Esophagus muscularis mucosa (tissue), 3 donors: ENCODE measurements at regions not wholly inside any gene's neighbourhood (a gene's known extent, or its start where the extent isn't known, plus 50 kb on each side); places are given as distances from the start of the nearest gene placed in this dataset.

Experiments
- POLR2A ChIP-seq: fragments of 450-650 bp; IDR thresholded peaks from one replicate; pipeline ENCODE4 v1.6.1; 2017; ENCODE audit warnings: antibody characterized with exemption, moderate library complexity, mild to moderate bottlenecking, low read depth
- TF ChIP-seq, protein P1 (sequence below), 3 experiments: fragments of 200-600 bp in 2 of 3; fragments of 450-650 bp in 1 of 3; sonication (generic) in 2 of 3; IDR thresholded peaks; one replicate each; pipeline ENCODE4 v1.5.1; 2017 to 2019; ENCODE audit warnings: antibody characterized with exemption in 3 of 3, mild to moderate bottlenecking in 2 of 3, moderate library complexity in 1 of 3

DNA sequence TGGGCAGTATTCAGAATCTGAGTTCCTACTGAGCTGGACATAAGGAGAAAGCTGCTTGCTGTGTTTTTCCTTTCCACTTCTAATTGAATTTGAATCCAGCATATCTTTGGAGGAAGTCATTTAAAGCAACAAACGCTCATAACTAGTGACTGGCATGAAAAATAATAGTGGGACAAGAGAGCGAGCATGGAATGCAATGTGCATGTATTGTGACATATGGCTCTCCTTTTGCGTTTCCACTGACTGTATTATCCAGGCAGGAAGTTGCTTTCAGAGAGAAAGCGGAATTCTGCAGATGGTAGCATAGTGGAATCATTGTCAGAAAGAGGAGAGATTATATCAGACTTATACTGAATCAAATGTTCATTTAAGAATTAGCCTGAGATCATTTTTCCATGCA is 368.6 kb downstream of the REEP3 start:
- TF ChIP-seq POLR2A, result no peak
- TF ChIP-seq, protein P1, sequence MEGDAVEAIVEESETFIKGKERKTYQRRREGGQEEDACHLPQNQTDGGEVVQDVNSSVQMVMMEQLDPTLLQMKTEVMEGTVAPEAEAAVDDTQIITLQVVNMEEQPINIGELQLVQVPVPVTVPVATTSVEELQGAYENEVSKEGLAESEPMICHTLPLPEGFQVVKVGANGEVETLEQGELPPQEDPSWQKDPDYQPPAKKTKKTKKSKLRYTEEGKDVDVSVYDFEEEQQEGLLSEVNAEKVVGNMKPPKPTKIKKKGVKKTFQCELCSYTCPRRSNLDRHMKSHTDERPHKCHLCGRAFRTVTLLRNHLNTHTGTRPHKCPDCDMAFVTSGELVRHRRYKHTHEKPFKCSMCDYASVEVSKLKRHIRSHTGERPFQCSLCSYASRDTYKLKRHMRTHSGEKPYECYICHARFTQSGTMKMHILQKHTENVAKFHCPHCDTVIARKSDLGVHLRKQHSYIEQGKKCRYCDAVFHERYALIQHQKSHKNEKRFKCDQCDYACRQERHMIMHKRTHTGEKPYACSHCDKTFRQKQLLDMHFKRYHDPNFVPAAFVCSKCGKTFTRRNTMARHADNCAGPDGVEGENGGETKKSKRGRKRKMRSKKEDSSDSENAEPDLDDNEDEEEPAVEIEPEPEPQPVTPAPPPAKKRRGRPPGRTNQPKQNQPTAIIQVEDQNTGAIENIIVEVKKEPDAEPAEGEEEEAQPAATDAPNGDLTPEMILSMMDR (IDR thresholded peaks at IDR 0.05), result no peak
